GM12864 (cell line): ENCODE measurements at regions not wholly inside any gene's neighbourhood (a gene's known extent, or its start where the extent isn't known, plus 50 kb on each side); places are given as distances from the start of the nearest gene placed in this dataset.

Source experiments
- DNase-seq: peaks from one replicate; pipeline ENCODE4 v3.0.0-alpha.2; 2011; ENCODE audit warnings: low read depth
- H3K4me3 ChIP-seq: 2 replicates; pipeline ENCODE4 v1.5.1; 2011; ENCODE audit warnings: mild to moderate bottlenecking, low read depth, low read length, control low read depth
- TF ChIP-seq, protein P1 (sequence below): IDR thresholded peaks from 2 replicates; pipeline ENCODE4 v1.5.1; 2011; ENCODE audit warnings: low read depth, mild to moderate bottlenecking, moderate library complexity, low read length, control low read depth, inconsistent platforms; ENCODE audit errors: missing control alignments

DNA sequence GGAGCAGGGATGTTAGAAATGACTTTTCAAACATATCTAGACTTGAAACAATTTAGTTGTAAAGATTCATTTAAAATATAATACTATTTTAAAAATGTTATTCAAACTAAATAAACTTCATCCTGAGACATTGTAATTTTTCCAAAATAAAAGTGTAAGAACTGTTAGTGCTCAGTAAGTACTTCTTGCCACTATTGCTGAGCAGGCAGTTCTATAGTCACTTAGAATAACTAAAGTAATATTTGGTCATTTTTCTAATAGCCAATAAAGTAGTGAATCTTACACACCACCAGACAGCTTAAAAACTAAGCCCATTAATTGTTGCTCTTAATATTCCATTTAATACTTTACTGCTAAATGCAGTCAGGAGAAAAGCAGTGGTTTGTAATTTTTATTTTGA lies 1120.0 kb upstream of the CDH10 start:
- no peak overlapping the region for H3K4me3 ChIP-seq
- TF ChIP-seq, protein P1, sequence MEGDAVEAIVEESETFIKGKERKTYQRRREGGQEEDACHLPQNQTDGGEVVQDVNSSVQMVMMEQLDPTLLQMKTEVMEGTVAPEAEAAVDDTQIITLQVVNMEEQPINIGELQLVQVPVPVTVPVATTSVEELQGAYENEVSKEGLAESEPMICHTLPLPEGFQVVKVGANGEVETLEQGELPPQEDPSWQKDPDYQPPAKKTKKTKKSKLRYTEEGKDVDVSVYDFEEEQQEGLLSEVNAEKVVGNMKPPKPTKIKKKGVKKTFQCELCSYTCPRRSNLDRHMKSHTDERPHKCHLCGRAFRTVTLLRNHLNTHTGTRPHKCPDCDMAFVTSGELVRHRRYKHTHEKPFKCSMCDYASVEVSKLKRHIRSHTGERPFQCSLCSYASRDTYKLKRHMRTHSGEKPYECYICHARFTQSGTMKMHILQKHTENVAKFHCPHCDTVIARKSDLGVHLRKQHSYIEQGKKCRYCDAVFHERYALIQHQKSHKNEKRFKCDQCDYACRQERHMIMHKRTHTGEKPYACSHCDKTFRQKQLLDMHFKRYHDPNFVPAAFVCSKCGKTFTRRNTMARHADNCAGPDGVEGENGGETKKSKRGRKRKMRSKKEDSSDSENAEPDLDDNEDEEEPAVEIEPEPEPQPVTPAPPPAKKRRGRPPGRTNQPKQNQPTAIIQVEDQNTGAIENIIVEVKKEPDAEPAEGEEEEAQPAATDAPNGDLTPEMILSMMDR, result no peak
- DNase-seq, result no peak

DNA sequence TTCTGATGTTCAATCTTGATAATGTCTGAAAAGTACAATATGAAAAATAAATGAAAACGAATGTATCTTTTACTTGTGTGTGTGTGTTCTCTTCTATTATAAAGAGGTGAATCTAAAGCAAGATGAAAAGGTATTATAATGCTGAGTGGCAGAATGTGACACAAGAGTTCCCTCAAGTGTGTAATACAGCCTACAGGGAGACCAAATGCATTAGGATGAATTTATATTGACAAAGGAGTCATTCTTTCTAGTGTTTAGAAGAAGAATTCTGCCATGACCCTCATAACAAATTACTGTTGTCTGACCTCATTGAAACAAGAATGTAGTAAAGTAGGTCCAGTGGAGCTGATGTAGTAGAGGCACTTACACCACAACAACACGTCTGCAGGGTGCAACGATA lies 1119.0 kb upstream of the CDH10 start:
- no peak overlapping the region for H3K4me3 ChIP-seq
- DNase-seq, result no peak
- TF ChIP-seq, protein P1, result no peak

DNA sequence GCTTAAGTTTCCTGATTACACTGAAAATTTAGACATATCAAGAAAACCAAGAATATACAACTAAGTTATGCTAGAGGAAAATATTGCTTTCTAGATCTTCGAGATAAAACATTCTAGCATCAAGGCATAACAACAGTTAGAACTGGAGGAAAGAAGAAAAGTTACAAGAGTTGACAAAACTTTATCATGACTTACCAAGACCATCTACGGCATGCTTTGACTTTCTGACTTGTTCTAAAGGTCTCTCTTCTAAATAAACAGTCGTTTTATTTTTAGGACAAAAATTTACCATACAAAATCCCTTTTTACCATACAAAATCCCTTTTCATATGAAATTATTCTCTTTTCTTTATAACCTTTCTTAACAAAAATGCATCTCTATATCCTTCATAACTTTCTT lies 1110.1 kb upstream of the CDH10 start:
- no peak overlapping the region for H3K4me3 ChIP-seq
- DNase-seq, result no peak
- TF ChIP-seq, protein P1, result no peak

DNA sequence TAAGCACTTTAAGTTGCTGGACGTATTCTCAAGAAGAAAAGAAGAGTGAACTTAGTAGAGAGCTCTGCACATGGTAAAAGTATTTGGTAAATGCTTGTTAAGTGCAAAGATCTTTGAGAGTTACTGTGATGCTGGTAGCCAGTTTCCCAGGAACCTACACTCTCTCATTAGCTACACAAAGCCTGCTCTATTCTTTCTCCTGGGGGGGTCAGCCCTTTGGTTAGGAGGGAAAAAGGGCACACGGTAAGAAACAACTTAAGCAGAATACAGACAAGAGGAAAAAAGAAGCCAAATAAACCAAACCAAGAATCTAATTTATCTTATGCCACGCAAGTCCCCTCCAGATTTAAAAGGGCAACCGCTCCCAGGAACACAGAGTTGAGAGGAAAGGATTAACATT lies 1100.1 kb upstream of the CDH10 start:
- H3K4me3 ChIP-seq, result no peak overlapping the region
- TF ChIP-seq, protein P1, result no peak
- DNase-seq, result no peak

DNA sequence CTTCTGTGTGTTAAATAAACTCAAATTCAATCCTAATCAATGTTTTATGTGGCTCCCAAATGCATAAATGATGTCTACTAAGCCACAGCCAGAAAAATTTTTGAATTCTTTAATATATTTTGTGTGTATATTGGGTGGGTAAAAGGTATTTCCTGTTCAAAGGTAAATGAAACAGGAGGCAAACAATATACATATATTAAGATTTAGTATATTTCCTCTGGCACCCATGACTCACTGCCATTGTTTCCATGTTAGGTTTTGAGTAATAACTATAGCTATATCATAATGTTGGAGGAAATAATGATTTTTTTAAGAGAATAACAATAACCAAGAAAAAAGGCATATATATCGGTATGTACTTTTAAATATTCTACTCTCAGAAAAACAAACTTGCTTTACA lies 1071.9 kb upstream of the CDH10 start:
- H3K4me3 ChIP-seq, result no peak overlapping the region
- TF ChIP-seq, protein P1, result no peak
- DNase-seq, result no peak

DNA sequence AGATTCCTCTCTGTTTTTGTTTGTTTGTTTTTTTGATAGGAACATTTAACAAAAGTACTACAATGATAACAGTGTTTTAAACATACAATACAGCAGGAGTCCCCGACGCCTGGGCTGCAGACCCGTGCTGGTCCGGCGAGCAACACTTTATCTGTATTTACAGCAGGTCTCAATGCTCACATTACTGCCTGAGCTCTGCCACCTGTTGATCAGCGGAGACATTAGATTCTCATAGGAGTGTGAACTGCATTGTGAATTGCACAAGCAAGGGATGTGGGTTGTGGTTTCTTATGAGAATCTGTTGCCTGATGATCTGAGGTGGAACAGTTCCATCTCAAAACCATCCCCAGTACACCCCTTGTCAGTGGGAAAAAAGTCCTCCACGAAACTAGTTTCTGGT lies 1068.5 kb upstream of the CDH10 start:
- DNase-seq, result no peak
- TF ChIP-seq, protein P1, result no peak
- no peak overlapping the region for H3K4me3 ChIP-seq

DNA sequence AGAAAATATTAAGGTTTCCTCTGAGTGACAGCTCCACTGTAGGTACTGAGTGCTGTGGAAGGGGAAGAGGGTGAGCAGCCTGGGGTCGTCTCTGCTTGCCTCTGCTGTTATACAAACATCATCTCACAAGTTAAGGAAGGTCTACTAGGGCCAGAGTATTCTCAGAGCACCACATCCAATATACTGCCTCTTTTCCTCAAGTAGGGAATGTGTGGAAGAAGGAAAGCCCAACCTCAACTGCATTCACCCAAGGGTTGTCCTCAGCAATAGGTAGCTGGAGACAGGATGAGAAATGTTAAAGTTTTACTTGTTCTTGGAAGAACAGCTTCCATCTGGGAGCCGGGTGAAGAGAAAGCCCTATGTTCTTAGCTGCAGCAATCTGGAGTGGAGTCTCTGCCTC lies 1062.3 kb upstream of the CDH10 start:
- H3K4me3 ChIP-seq, result no peak overlapping the region
- TF ChIP-seq, protein P1, result no peak
- DNase-seq, result no peak
